MCF 10A (cell line): ENCODE measurements at regions not wholly inside any gene's neighbourhood (a gene's known extent, or its start where the extent isn't known, plus 50 kb on each side); places are given as distances from the start of the nearest gene placed in this dataset.

Experiments
- BruUV-seq: library from RNA; stranded (reverse); fragments of 400-500 nt; replicated peaks from 2 replicates; lab custom pipeline; 2021; lab: Mats Ljungman, UMichigan
- CTCF ChIA-PET: fragments of 300-600 bp; sonication (Branson Sonifier 250); formaldehyde crosslinking; extraction: SDS; loops from one replicate; lab custom pipeline; 2021; ENCODE audit warnings: antibody characterized with exemption, inconsistent platforms; lab: Yijun Ruan, JAX
- POLR2A ChIA-PET: fragments of 300-600, 350-650 bp; sonication (Branson Sonifier 250); formaldehyde crosslinking; extraction: SDS; loops from one replicate; lab custom pipeline; 2020; ENCODE audit warnings: antibody characterized with exemption, inconsistent platforms; lab: Yijun Ruan, JAX
- DNase-seq: peaks from one replicate; pipeline ENCODE4 v3.0.0-alpha.2; 2018; ENCODE audit not compliant: unreplicated experiment
- H3K27ac Mint-ChIP-seq: one replicate; pipeline ENCODE4 v1.8.0; 2022; ENCODE audit warnings: mild to moderate bottlenecking, low read depth, mixed read lengths; ENCODE audit not compliant: unreplicated experiment
- H3K27me3 Mint-ChIP-seq: one replicate; pipeline ENCODE4 v1.8.0; 2022; ENCODE audit warnings: mixed read lengths; ENCODE audit not compliant: insufficient read depth, unreplicated experiment
- H3K36me3 Mint-ChIP-seq: one replicate; pipeline ENCODE4 v1.8.0; 2022; ENCODE audit warnings: mild to moderate bottlenecking, moderate library complexity, mixed read lengths; ENCODE audit not compliant: insufficient read depth, unreplicated experiment
- H3K4me1 Mint-ChIP-seq: one replicate; pipeline ENCODE4 v1.8.0; 2022; ENCODE audit warnings: mixed read lengths; ENCODE audit not compliant: insufficient read depth, unreplicated experiment
- H3K4me3 Mint-ChIP-seq: one replicate; pipeline ENCODE4 v1.8.0; 2022; ENCODE audit warnings: mild to moderate bottlenecking, moderate library complexity, mixed read lengths; ENCODE audit not compliant: unreplicated experiment
- H3K9me3 Mint-ChIP-seq: one replicate; pipeline ENCODE4 v1.8.0; 2022; ENCODE audit warnings: mixed read lengths; ENCODE audit not compliant: unreplicated experiment
- CTCF ChIP-seq: fragments of 200-600 bp; IDR thresholded peaks from one replicate; pipeline ENCODE4 v1.8.0; 2022; ENCODE audit warnings: antibody characterized with exemption, mild to moderate bottlenecking; ENCODE audit not compliant: unreplicated experiment
- intact Hi-C: fragments of 100-400 bp; cut with micrococcal nuclease; formaldehyde crosslinking; loops from 2 replicates; pipeline ENCODE4 v1.14.1; 2022

DNA sequence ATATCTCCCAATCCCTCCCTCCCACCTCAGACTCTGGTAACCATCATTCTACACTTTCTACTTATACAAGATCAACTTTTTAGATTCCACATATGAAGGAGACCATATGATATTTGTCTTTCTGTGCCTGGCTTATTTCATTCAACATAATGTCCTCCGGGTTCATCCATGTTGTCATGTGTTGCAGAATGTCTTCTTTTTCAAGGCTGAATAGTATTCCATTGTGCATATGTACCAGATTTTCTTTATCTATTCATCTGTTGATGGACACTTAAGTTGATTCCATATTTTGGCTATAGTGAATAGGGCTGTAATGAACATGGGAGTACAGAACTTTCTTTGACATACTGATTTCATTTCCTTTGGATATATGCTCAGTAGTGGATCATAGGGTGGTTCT lies 78.9 kb upstream of the MAP1B start:
- Mint-ChIP-seq H3K4me1 (no peaks in the 10 kb centered on the region), H3K36me3 (no peaks in the 10 kb centered on the region), H3K27me3 (peaks cover 45% of the 10 kb centered on the region), H3K27ac (no peak overlapping the region), H3K4me3 (no peak overlapping the region), H3K9me3 (no peaks in the 10 kb centered on the region)
- CTCF ChIA-PET = interaction anchor here (0.7 kb wide), 1 partner anchor 10 kb away, joined by 3 read pairs; no protein-coding TSS in a partner anchor
- intact Hi-C loops = no loop called here
- no peak for TF ChIP-seq CTCF
- POLR2A ChIA-PET = interaction anchor here (0.8 kb wide), 1 partner anchor 139 kb away, joined by 3 read pairs; no protein-coding TSS in a partner anchor
- no TSS peak for BruUV-seq
- no peak for DNase-seq

GRCh38 chr5:72030237-72030636 lies 77.0 kb upstream of the MAP1B start:
- Mint-ChIP-seq H3K27me3 (peaks cover 45% of the 10 kb centered on the region), H3K4me3 (no peak overlapping the region), H3K36me3 (no peaks in the 10 kb centered on the region), H3K9me3 (no peaks in the 10 kb centered on the region), H3K27ac (no peak overlapping the region), H3K4me1 (no peaks in the 10 kb centered on the region)
- DNase-seq = no peak
- ChIA-PET POLR2A (no interaction called here), CTCF (interaction anchor here (1.6 kb wide), 1 partner anchor 12 kb away, joined by 4 read pairs; no protein-coding TSS in a partner anchor)
- no TSS peak for BruUV-seq
- intact Hi-C loops = no loop called here
- TF ChIP-seq CTCF = no peak

- Mint-ChIP-seq H3K36me3 (no peaks in the 10 kb centered on the region), H3K9me3 (no peaks in the 10 kb centered on the region), H3K27ac (no peak overlapping the region), H3K27me3 (peaks cover 37% of the 10 kb centered on the region), H3K4me1 (peaks cover 9% of the 10 kb centered on the region), H3K4me3 (no peak overlapping the region)
- DNase-seq = no peak
- ChIA-PET POLR2A (interaction anchor here (1.0 kb wide), 1 partner anchor 160 kb away, joined by 3 read pairs; no protein-coding TSS in a partner anchor), CTCF (interaction anchor here (3.9 kb wide), 1 partner anchor 14 kb away, joined by 13 read pairs; no protein-coding TSS in a partner anchor)
- intact Hi-C loops = no loop called here
- BruUV-seq = no TSS peak
- no peak for TF ChIP-seq CTCF
These were observed 74.5 kb upstream of the MAP1B start for GRCh38 chr5:72032788-72033187.

DNA sequence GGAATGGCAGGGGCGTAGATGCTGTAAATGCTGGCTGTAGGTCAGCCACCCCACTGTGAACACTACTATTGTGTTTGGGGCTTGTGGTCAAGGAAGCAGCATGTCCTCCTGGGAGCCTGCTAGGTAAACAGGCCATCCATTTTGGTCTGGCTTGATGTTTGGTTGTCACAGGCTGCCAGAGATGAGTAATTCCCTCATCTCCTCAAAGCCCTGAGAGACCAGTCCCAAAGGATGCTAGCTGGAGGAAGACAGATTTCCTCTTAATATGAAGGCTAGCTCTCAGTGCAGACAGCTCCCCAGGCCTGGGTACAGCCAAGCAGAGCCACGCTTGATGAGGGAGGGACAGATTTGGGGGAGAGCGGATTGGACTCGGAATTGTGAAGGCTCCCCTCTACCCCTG lies 72.5 kb upstream of the MAP1B start:
- Mint-ChIP-seq H3K27ac (no peak overlapping the region), H3K27me3 (peaks cover 24% of the 10 kb centered on the region), H3K4me1 (peaks cover 9% of the 10 kb centered on the region), H3K36me3 (no peaks in the 10 kb centered on the region), H3K9me3 (no peaks in the 10 kb centered on the region), H3K4me3 (no peak overlapping the region)
- POLR2A ChIA-PET = no interaction called here
- intact Hi-C loops = no loop called here
- no TSS peak for BruUV-seq
- CTCF ChIA-PET = interaction anchor here (0.7 to 3.9 kb wide), 2 partner anchors 16 to 106 kb away, joined by 3 to 13 read pairs; no protein-coding TSS in a partner anchor
- DNase-seq = no peak
- TF ChIP-seq CTCF = no peak
